GM23338 (cell line): ENCODE measurements at regions not wholly inside any gene's neighbourhood (a gene's known extent, or its start where the extent isn't known, plus 50 kb on each side); places are given as distances from the start of the nearest gene placed in this dataset.

Experiments
- CREB1 ChIP-seq: fragments of 250-450 bp; sonication (Bioruptor Pico); IDR thresholded peaks from 2 replicates; pipeline ENCODE4 v1.5.0; 2020; ENCODE audit warnings: low read depth, mild to moderate bottlenecking, moderate library complexity
- EZH2 ChIP-seq: fragments of 200-600 bp; sonication (generic); IDR thresholded peaks from one replicate; pipeline ENCODE4 v1.8.0; 2017; ENCODE audit warnings: antibody characterized with exemption, mild to moderate bottlenecking, low read depth; ENCODE audit not compliant: unreplicated experiment
- EZH2phosphoT487 ChIP-seq: fragments of 200-600 bp; sonication (generic); IDR thresholded peaks from one replicate; pipeline ENCODE4 v1.8.1; 2018; ENCODE audit warnings: antibody characterized with exemption; ENCODE audit not compliant: unreplicated experiment
- JUNB ChIP-seq: IDR thresholded peaks from one replicate; pipeline ENCODE4 v1.6.1; 2016; ENCODE audit warnings: antibody characterized with exemption; ENCODE audit not compliant: unreplicated experiment
- POLR2AphosphoS5 ChIP-seq: IDR thresholded peaks from 2 replicates; pipeline ENCODE4 v1.6.1; 2016; ENCODE audit warnings: antibody characterized with exemption, low read depth
- ZNF114 ChIP-seq: fragments of 250-450 bp; sonication (Bioruptor Pico); IDR thresholded peaks from 2 replicates; pipeline ENCODE4 v1.5.0; 2020; ENCODE audit warnings: mild to moderate bottlenecking, moderate library complexity
- ZNF331 ChIP-seq: fragments of 250-450 bp; sonication (Bioruptor Pico); IDR thresholded peaks from 2 replicates; pipeline ENCODE4 v1.5.0; 2020; ENCODE audit warnings: low read depth, mild to moderate bottlenecking, moderate library complexity
- ZNF462 ChIP-seq: fragments of 250-450 bp; sonication (Bioruptor Pico); IDR thresholded peaks from 2 replicates; pipeline ENCODE4 v1.5.0; 2020; ENCODE audit warnings: mild to moderate bottlenecking, moderate library complexity
- TF ChIP-seq, protein P1 (sequence below): IDR thresholded peaks from 2 replicates; pipeline ENCODE4 v1.6.1; 2016; ENCODE audit warnings: antibody characterized with exemption
- TF ChIP-seq, protein P2 (sequence below), 2 experiments: fragments of 200-600 bp in 1 of 2; sonication (generic) in 1 of 2; conservative IDR thresholded peaks; 2 replicates each; pipeline versions ENCODE4 v1.5.1 to v1.6.1; 2016 to 2017; ENCODE audit warnings: antibody characterized with exemption in 2 of 2, low read depth in 2 of 2, mild to moderate bottlenecking in 2 of 2, moderate library complexity in 1 of 2

GRCh38 chr2:44848026-44848425, 93.5 kb upstream of the SIX3 start (continued):
- TF ChIP-seq ZNF462 (CRISPR knock-in tag) (no peak), ZNF331 (CRISPR knock-in tag) (no peak), EZH2 (no peak), ZNF114 (CRISPR knock-in tag) (no peak), JUNB (no peak), EZH2phosphoT487 (no peak), CREB1 (no peak), POLR2AphosphoS5 (no peak)
- TF ChIP-seq, protein P1, sequence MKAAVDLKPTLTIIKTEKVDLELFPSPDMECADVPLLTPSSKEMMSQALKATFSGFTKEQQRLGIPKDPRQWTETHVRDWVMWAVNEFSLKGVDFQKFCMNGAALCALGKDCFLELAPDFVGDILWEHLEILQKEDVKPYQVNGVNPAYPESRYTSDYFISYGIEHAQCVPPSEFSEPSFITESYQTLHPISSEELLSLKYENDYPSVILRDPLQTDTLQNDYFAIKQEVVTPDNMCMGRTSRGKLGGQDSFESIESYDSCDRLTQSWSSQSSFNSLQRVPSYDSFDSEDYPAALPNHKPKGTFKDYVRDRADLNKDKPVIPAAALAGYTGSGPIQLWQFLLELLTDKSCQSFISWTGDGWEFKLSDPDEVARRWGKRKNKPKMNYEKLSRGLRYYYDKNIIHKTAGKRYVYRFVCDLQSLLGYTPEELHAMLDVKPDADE: no peak
- TF ChIP-seq, protein P2, sequence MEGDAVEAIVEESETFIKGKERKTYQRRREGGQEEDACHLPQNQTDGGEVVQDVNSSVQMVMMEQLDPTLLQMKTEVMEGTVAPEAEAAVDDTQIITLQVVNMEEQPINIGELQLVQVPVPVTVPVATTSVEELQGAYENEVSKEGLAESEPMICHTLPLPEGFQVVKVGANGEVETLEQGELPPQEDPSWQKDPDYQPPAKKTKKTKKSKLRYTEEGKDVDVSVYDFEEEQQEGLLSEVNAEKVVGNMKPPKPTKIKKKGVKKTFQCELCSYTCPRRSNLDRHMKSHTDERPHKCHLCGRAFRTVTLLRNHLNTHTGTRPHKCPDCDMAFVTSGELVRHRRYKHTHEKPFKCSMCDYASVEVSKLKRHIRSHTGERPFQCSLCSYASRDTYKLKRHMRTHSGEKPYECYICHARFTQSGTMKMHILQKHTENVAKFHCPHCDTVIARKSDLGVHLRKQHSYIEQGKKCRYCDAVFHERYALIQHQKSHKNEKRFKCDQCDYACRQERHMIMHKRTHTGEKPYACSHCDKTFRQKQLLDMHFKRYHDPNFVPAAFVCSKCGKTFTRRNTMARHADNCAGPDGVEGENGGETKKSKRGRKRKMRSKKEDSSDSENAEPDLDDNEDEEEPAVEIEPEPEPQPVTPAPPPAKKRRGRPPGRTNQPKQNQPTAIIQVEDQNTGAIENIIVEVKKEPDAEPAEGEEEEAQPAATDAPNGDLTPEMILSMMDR (conservative IDR thresholded peaks at IDR 0.05; ENCODE audit: low read depth in 2 of 2): no peak
